SK-MEL-5 (cell line): ENCODE measurements at regions not wholly inside any gene's neighbourhood (a gene's known extent, or its start where the extent isn't known, plus 50 kb on each side); places are given as distances from the start of the nearest gene placed in this dataset.

Experiments used
- DNase-seq: peaks from one replicate; pipeline ENCODE4 v3.0.0-alpha.2; 2016; ENCODE audit warnings: low read depth, low spot score
- in situ Hi-C: cut with HindIII; loops from 2 replicates; pipeline ENCODE4 v1.10.0; 2016; ENCODE audit warnings: low sequenced_read_pairs, high pct_unique_total_duplicates, low pct_unique_long_range_greater_than_20kb
- small RNA-seq, 2 experiments: library from RNA; depleted of rRNA; stranded (forward); fragments of <200 nt; gene quantifications; one replicate each; pipeline ENCODE3, GENCODE V24; 2014

- no peak for DNase-seq
- in situ Hi-C loops = no loop called here
These were observed 54.5 kb upstream of the NUDT12 start for GRCh38 chr5:103617090-103617489.

- DNase-seq = no peak
- in situ Hi-C loops = no loop called here
These were observed 50.0 kb upstream of the NUDT12 start for GRCh38 chr5:103612545-103612944.

Small RNAs in the stretch of these regions (small RNA-seq; reads per million reads assigned to genes)
- gene PSMC1P5 = 0 reads per million in 2 experiments
- gene RF00322 = 0 reads per million in 2 experiments
- gene RN7SL255P = 0 reads per million in 2 experiments
- 0 reads per million in 2 experiments for gene RNA5SP189
- gene RNU1-140P = 0 to 0.02 reads per million in 2 experiments
- gene RNU6-334P = 0 reads per million in 2 experiments
